ENCODE measurements at regions not wholly inside any gene's neighbourhood (a gene's known extent, or its start where the extent isn't known, plus 50 kb on each side); places are given as distances from the start of the nearest gene placed in this dataset.

- Histone ChIP-seq H2AFZ (ENCODE audit: low read length) (no peak overlapping the region), H3K27ac (ENCODE audit: extremely low read length, insufficient read depth, low read length) (no peak overlapping the region), H3K79me2 (ENCODE audit: insufficient read depth, low read length) (no peaks in the 10 kb centered on the region), H3K4me2 (ENCODE audit: low read depth, low read length) (no peak overlapping the region), H4K20me1 (ENCODE audit: insufficient read depth, low read length) (no peaks in the 10 kb centered on the region), H3K9me3 (ENCODE audit: low read length) (no peaks in the 10 kb centered on the region), H3K36me3 (replicated peaks in 1 of 2; ENCODE audit: control insufficient read depth in 1 of 2, insufficient read depth in 2 of 2, low read length in 2 of 2) (peaks cover 27 to 40% of the 10 kb centered on the region in 2 experiments; a peak in 4 of 5 replicates), H3K27me3 (ENCODE audit: control insufficient read depth in 1 of 2, insufficient read depth in 2 of 2, low read length in 2 of 2) (no peaks in the 10 kb centered on the region), H3K4me1 (ENCODE audit: insufficient read depth, low read length) (no peaks in the 10 kb centered on the region), H3K4me3 (replicated peaks in 1 of 3; ENCODE audit: insufficient read depth in 1 of 3, low read depth in 2 of 3, low read length in 3 of 3) (no peak overlapping the region), H3K9ac (ENCODE audit: insufficient read depth, low read depth, low read length) (no peak overlapping the region)
- BruUV-seq (replicated peaks): no TSS peak
- POLR2A ChIA-PET: no interaction called here
- CTCF ChIA-PET (ENCODE audit: low intra/inter-chr PET ratio, low total read pairs): no interaction called here
- no peak for DNase-seq (ENCODE audit: low spot score)
- no peak for TF ChIP-seq HNF4A (CRISPR knock-in tag; IDR thresholded peaks at IDR 0.05)
- peak; percentile 49 for TF ChIP-seq AGO2 (optimal IDR thresholded peaks at IDR 0.05; ENCODE audit: low read depth, low read length)
- no peak for FAIRE-seq
- no peak; the same call in 2 of the 3 replicates for ATAC-seq
- WGBS (ENCODE audit: low lambda C conversion rate): 96% methylated on average over 4 of the region's 10 CpGs
- in situ Hi-C loops (cut with HindIII; ENCODE audit: extremely low pct_ligation_motif_present, low pct_unique_long_range_greater_than_20kb) (no loop called here), intact Hi-C loops (cut with micrococcal nuclease; ENCODE audit: unreplicated experiment) (no loop called here)
These were observed 416.3 kb downstream of the SHANK2 start for GRCh38 chr11:70836071-70836470.

DNA sequence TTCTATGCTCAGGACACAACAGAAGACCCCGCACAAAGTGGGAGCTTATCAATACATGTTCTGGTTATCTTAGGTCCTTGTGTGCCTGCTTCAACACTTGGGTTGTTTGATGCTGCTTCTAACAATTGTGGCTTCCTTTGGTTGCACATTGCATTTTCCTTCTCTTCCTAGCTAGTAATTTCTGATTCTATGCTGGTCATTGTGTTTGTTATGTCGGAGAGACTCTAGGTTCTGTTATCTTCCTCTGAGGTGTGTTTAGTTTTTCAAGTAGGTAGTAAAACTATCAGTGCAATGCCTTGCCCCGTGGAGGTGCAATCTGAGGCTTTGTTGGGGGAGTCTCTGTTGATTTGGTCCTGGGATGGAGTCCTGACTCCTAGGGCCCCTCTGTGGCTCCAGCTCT lies 414.2 kb downstream of the SHANK2 start:
- Histone ChIP-seq H3K4me1 (ENCODE audit: insufficient read depth, low read length) (no peaks in the 10 kb centered on the region), H3K4me2 (ENCODE audit: low read depth, low read length) (no peak overlapping the region), H3K9me3 (ENCODE audit: low read length) (no peaks in the 10 kb centered on the region), H3K79me2 (ENCODE audit: insufficient read depth, low read length) (no peaks in the 10 kb centered on the region), H3K9ac (ENCODE audit: insufficient read depth, low read depth, low read length) (no peak overlapping the region), H2AFZ (ENCODE audit: low read length) (no peak overlapping the region), H4K20me1 (ENCODE audit: insufficient read depth, low read length) (0 out of 2 replicates have a peak, but pooled peaks cover 6% of the 10 kb centered on the region), H3K27ac (ENCODE audit: extremely low read length, insufficient read depth, low read length) (no peak overlapping the region), H3K36me3 (replicated peaks in 1 of 2; ENCODE audit: control insufficient read depth in 1 of 2, insufficient read depth in 2 of 2, low read length in 2 of 2) (peaks cover 31 to 39% of the 10 kb centered on the region in 2 experiments), H3K27me3 (ENCODE audit: control insufficient read depth in 1 of 2, insufficient read depth in 2 of 2, low read length in 2 of 2) (no peaks in the 10 kb centered on the region), H3K4me3 (replicated peaks in 1 of 3; ENCODE audit: insufficient read depth in 1 of 3, low read depth in 2 of 3, low read length in 3 of 3) (no peak overlapping the region)
- ATAC-seq: no peak
- FAIRE-seq: no peak
- in situ Hi-C loops (cut with HindIII; ENCODE audit: extremely low pct_ligation_motif_present, low pct_unique_long_range_greater_than_20kb) (no loop called here), intact Hi-C loops (cut with micrococcal nuclease; ENCODE audit: unreplicated experiment) (no loop called here)
- no peak for DNase-seq (ENCODE audit: low spot score)
- BruUV-seq (replicated peaks): no TSS peak
- CTCF ChIA-PET (ENCODE audit: low intra/inter-chr PET ratio, low total read pairs): no interaction called here
- POLR2A ChIA-PET: no interaction called here
- 100% methylated on average over 2 of the region's 3 CpGs for WGBS (ENCODE audit: low lambda C conversion rate)
- no peak for TF ChIP-seq ZNF776 (CRISPR knock-in tag; IDR thresholded peaks at IDR 0.05)
- TF ChIP-seq, protein P1, sequence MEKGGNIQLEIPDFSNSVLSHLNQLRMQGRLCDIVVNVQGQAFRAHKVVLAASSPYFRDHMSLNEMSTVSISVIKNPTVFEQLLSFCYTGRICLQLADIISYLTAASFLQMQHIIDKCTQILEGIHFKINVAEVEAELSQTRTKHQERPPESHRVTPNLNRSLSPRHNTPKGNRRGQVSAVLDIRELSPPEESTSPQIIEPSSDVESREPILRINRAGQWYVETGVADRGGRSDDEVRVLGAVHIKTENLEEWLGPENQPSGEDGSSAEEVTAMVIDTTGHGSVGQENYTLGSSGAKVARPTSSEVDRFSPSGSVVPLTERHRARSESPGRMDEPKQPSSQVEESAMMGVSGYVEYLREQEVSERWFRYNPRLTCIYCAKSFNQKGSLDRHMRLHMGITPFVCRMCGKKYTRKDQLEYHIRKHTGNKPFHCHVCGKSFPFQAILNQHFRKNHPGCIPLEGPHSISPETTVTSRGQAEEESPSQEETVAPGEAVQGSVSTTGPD (CRISPR knock-in tag; IDR thresholded peaks at IDR 0.05): no peak
- TF ChIP-seq, protein P2, sequence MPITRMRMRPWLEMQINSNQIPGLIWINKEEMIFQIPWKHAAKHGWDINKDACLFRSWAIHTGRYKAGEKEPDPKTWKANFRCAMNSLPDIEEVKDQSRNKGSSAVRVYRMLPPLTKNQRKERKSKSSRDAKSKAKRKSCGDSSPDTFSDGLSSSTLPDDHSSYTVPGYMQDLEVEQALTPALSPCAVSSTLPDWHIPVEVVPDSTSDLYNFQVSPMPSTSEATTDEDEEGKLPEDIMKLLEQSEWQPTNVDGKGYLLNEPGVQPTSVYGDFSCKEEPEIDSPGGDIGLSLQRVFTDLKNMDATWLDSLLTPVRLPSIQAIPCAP (CRISPR knock-in tag; IDR thresholded peaks at IDR 0.05; ENCODE audit: low read depth): no peak
- no peak for TF ChIP-seq FOXC1 (CRISPR knock-in tag; IDR thresholded peaks at IDR 0.05; ENCODE audit: borderline replicate concordance)
- no peak for TF ChIP-seq ZBED4 (CRISPR knock-in tag; IDR thresholded peaks at IDR 0.05; ENCODE audit: borderline replicate concordance)
- TF ChIP-seq LBX2 (CRISPR knock-in tag; IDR thresholded peaks at IDR 0.05; ENCODE audit: borderline replicate concordance): no peak
- TF ChIP-seq SMAD1 (CRISPR knock-in tag; IDR thresholded peaks at IDR 0.05; ENCODE audit: borderline replicate concordance, low read depth): no peak
